K562 (cell line): ENCODE measurements at regions not wholly inside any gene's neighbourhood (a gene's known extent, or its start where the extent isn't known, plus 50 kb on each side); places are given as distances from the start of the nearest gene placed in this dataset.
"Not testable (repeated sequence)": the region's sequence is repeated elsewhere in the genome, so short reads cannot be mapped to it uniquely, and the experiment has no call there.

Experiments used
- ATAC-seq: fragments of 200-7000 bp; cut with Tn5 transposase; 3 replicates; pipeline ENCODE4 v1.9.1; 2020; ENCODE audit warnings: moderate library complexity
- BruUV-seq: library from RNA; stranded (reverse); fragments of 400-500 nt; replicated peaks from 2 replicates; lab custom pipeline; 2021; lab: Mats Ljungman, UMichigan
- CTCF ChIA-PET: fragments of 300-600 bp; formaldehyde crosslinking; extraction: SDS; loops from one replicate; lab custom pipeline; 2021; ENCODE audit warnings: low intra/inter-chr PET ratio; lab: Yijun Ruan, JAX
- POLR2A ChIA-PET: fragments of 300-600, 350-650 bp; sonication (Branson Sonifier 250); formaldehyde crosslinking; extraction: SDS; loops from one replicate; lab custom pipeline; 2021; ENCODE audit warnings: antibody characterized with exemption, inconsistent platforms; lab: Yijun Ruan, JAX
- DNase-seq, 4 experiments: peaks; one replicate each; pipeline versions ENCODE4 v3.0.0 to v3.0.0-alpha.2; 2011 to 2018; ENCODE audit warnings: low spot score in 3 of 4, mixed read lengths in 3 of 4; ENCODE audit errors: extremely low read depth in 1 of 4
- FAIRE-seq: peaks from 2 replicates; lab custom pipeline; 2011; peaks lifted over from hg19 to GRCh38; lab: Jason Lieb, UNC
- H2AFZ ChIP-seq: 2 replicates; pipeline ENCODE4 v1.6.0; 2011; ENCODE audit warnings: low read depth, low read length, control low read depth, inconsistent platforms
- H3K27ac ChIP-seq: fragments of 200-600 bp; 3 replicates; pipeline ENCODE4 v1.8.0; 2011; ENCODE audit warnings: low read depth, mild to moderate bottlenecking, control low read depth, inconsistent platforms, low read length, moderate library complexity, mixed read lengths; ENCODE audit errors: extremely low read depth
- H3K27me3 ChIP-seq, 2 experiments: fragments of 300-600 bp in 1 of 2; 2 replicates in 1 of 2; 3 replicates in 1 of 2; pipeline versions ENCODE4 v1.6.0 to v1.8.0; 2011; ENCODE audit warnings: inconsistent platforms in 2 of 2, low read length in 2 of 2, mild to moderate bottlenecking in 1 of 2, mixed read lengths in 1 of 2, moderate library complexity in 1 of 2; ENCODE audit not compliant: control insufficient read depth in 2 of 2, insufficient read depth in 2 of 2
- H3K36me3 ChIP-seq: fragments of 300-600 bp; 3 replicates; pipeline ENCODE4 v1.8.0; 2011; ENCODE audit warnings: mild to moderate bottlenecking, low read length, inconsistent platforms; ENCODE audit not compliant: control insufficient read depth, insufficient read depth
- H3K4me1 ChIP-seq, 2 experiments: fragments of 200-600 bp in 1 of 2; replicated peaks in 1 of 2; 2 replicates in 1 of 2; 3 replicates in 1 of 2; pipeline versions ENCODE4 v1.5.1 to v1.8.0; 2011; ENCODE audit warnings: inconsistent platforms in 2 of 2, low read length in 2 of 2, mild to moderate bottlenecking in 1 of 2, mixed read lengths in 1 of 2, moderate library complexity in 1 of 2; ENCODE audit not compliant: control insufficient read depth in 2 of 2, insufficient read depth in 2 of 2
- H3K4me2 ChIP-seq: 2 replicates; pipeline ENCODE4 v1.6.1; 2011; ENCODE audit warnings: low read length, control low read depth, inconsistent platforms, mixed read lengths; ENCODE audit not compliant: insufficient read depth
- H3K4me3 ChIP-seq: fragments of 200-600 bp; sonication (generic), shearing (Covaris generic); 2 replicates; pipeline ENCODE4 v1.5.1; 2016; ENCODE audit warnings: control low read depth, inconsistent platforms
- H3K79me2 ChIP-seq: fragments of 200-600 bp; 3 replicates; pipeline ENCODE4 v1.8.0; 2011; ENCODE audit warnings: low read length, inconsistent platforms; ENCODE audit not compliant: control insufficient read depth, insufficient read depth
- H3K9ac ChIP-seq, 2 experiments: 2 replicates each; pipeline versions ENCODE4 v1.6.0 to v1.6.1; 2011; ENCODE audit warnings: low read depth in 2 of 2, low read length in 2 of 2, control low read depth in 1 of 2, inconsistent platforms in 1 of 2, mild to moderate bottlenecking in 1 of 2, mixed read lengths in 1 of 2; ENCODE audit not compliant: insufficient read depth in 1 of 2
- H3K9me1 ChIP-seq: one replicate; pipeline ENCODE4 v1.6.0; 2011; ENCODE audit warnings: inconsistent platforms, mild to moderate bottlenecking, low read length, moderate library complexity; ENCODE audit not compliant: control insufficient read depth, insufficient read depth
- H3K9me3 ChIP-seq: replicated peaks from 2 replicates; pipeline ENCODE4 v1.5.1; 2011; ENCODE audit warnings: low read depth, low read length, inconsistent platforms; ENCODE audit not compliant: control insufficient read depth, insufficient read depth
- H4K20me1 ChIP-seq: replicated peaks from 2 replicates; pipeline ENCODE4 v1.6.1; 2011; ENCODE audit warnings: low read length, inconsistent platforms, mixed read lengths; ENCODE audit not compliant: control insufficient read depth, insufficient read depth
- WGBS: fragments of 100-300 bp; shearing (Covaris generic); methylation state at CpG from one replicate; pipeline ENCODE4 v1.1.6; 2016; ENCODE audit warnings: low coverage, mixed read lengths; ENCODE audit not compliant: insufficient coverage; ENCODE audit errors: missing lambda C conversion rate; 5-methylcytosine and 5-hydroxymethylcytosine counted together
- in situ Hi-C: fragments of 300-500 bp; cut with MboI; formaldehyde crosslinking; loops from 4 replicates; pipeline ENCODE4 v1.15.0; 2018; ENCODE audit warnings: inconsistent platforms, mixed read lengths
- intact Hi-C: fragments of 100-400 bp; cut with micrococcal nuclease; formaldehyde crosslinking; loops from 2 replicates; pipeline ENCODE4 v1.14.2; 2022

DNA sequence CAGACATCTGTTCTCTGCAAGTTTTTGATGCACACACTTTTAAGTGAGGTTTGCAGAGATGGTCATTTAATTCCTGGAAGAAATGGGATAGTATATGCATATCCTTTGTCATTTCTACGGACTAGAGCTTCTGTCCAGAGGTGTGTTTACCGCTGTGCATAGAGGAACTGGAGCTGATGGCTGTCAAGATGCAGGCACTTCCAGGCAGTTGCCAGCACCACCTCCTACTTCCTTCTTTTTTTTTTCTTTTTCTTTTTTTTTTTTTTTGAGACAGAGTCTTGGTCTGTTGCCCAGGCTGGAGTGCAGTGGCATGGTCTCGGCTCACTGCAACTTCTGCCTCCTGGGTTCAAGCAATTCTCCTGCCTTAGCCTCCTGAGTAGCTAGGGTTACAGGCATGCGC lies 468.7 kb downstream of the DIRAS2 start:
- BruUV-seq, H3K36me3 ChIP-seq, H2AFZ ChIP-seq, H3K27ac ChIP-seq, ATAC-seq, H4K20me1 ChIP-seq, POLR2A ChIA-PET, FAIRE-seq, H3K9me3 ChIP-seq, H3K4me1 ChIP-seq, H3K4me2 ChIP-seq, H3K27me3 ChIP-seq, H3K9ac ChIP-seq, H3K4me3 ChIP-seq, H3K79me2 ChIP-seq, DNase-seq, in situ Hi-C loops, intact Hi-C loops, H3K9me1 ChIP-seq: not testable (repeated sequence)
- WGBS, result 0% methylated on average over 4 of the region's 4 CpGs
- CTCF ChIA-PET, result interaction anchor here (0.6 kb wide), 1 partner anchor 418 kb away, joined by 4 read pairs; no protein-coding TSS in a partner anchor

DNA sequence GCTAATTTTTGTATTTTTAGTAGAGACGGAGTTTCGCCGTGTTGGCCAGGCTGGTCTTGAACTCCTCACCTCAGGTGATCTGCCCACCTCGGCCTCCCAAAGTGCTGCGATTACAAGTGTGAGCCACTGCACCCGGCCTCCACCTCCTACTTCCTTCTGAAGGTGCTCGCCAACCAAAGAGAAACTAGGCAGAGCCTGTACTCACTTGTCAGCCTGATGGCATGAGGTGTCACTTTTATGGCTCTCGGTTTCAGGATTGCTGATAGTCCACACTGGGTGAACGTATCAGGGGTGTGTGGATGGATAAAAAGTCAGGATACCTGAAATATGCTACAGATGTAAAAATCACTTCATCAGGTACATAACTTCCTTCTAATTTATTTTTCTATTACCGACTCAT lies 468.3 kb downstream of the DIRAS2 start:
- POLR2A ChIA-PET, BruUV-seq, H3K79me2 ChIP-seq, H3K27ac ChIP-seq, DNase-seq, H3K9me3 ChIP-seq, H3K4me2 ChIP-seq, H3K27me3 ChIP-seq, CTCF ChIA-PET, H3K4me3 ChIP-seq, H3K9ac ChIP-seq, H3K4me1 ChIP-seq, H3K36me3 ChIP-seq, H3K9me1 ChIP-seq, intact Hi-C loops, H4K20me1 ChIP-seq, FAIRE-seq, in situ Hi-C loops, ATAC-seq, H2AFZ ChIP-seq: not testable (repeated sequence)
- 2% methylated on average over 7 of the region's 10 CpGs for WGBS
